A549 (cell line): ENCODE measurements at regions not wholly inside any gene's neighbourhood (a gene's known extent, or its start where the extent isn't known, plus 50 kb on each side); places are given as distances from the start of the nearest gene placed in this dataset.
A peak's percentile ranks its signal among the peaks of the same experiment; 100 is the strongest.

Experiments
- ATAC-seq, 2 experiments: fragments of 200-7000 bp in 1 of 2; fragments of >200 bp in 1 of 2; cut with Nextera tagmentation in 1 of 2; cut with Tn5 transposase in 1 of 2; 3 replicates each; pipeline versions ENCODE4 v1.8.0 to v1.9.1; 2018 to 2020; ENCODE audit warnings: mild to moderate bottlenecking in 1 of 2, moderate library complexity in 1 of 2
- CTCF ChIA-PET: fragments of 300-600 bp; sonication (Branson Sonifier 250); formaldehyde crosslinking; extraction: SDS; loops from one replicate; lab custom pipeline; 2021; ENCODE audit warnings: antibody characterized with exemption, inconsistent platforms; lab: Yijun Ruan, JAX
- POLR2A ChIA-PET: fragments of 350-600 bp; formaldehyde crosslinking; extraction: SDS; loops from one replicate; lab custom pipeline; 2021; ENCODE audit warnings: antibody characterized with exemption, inconsistent platforms; lab: Yijun Ruan, JAX
- DNase-seq, 2 experiments: peaks; one replicate each; pipeline versions ENCODE4 v3.0.0 to v3.0.0-alpha.2; 2011 to 2016; ENCODE audit warnings: low read depth in 1 of 2, low spot score in 1 of 2
- FAIRE-seq: peaks from 2 replicates; lab custom pipeline; 2011; peaks lifted over from hg19 to GRCh38; lab: Jason Lieb, UNC
- H3K27ac ChIP-seq, 2 experiments: fragments of >200 bp; sonication (Bioruptor Twin); formaldehyde crosslinking; 3 replicates each; pipeline ENCODE4 v1.5.1; 2016 to 2017
- H3K4me1 ChIP-seq: fragments of >200 bp; sonication (Bioruptor Twin); formaldehyde crosslinking; 3 replicates; pipeline ENCODE4 v1.6.1; 2016
- H3K4me2 ChIP-seq: fragments of >200 bp; sonication (Bioruptor Twin); formaldehyde crosslinking; 3 replicates; pipeline ENCODE4 v1.6.1; 2016
- H3K4me3 ChIP-seq: fragments of >200 bp; sonication (Bioruptor Twin); formaldehyde crosslinking; 3 replicates; pipeline ENCODE4 v1.5.1; 2016
- H3K9me3 ChIP-seq: fragments of >200 bp; sonication (Bioruptor Twin); formaldehyde crosslinking; 3 replicates; pipeline ENCODE4 v1.6.1; 2016
- EP300 ChIP-seq, 2 experiments: fragments of >200 bp; sonication (Bioruptor Twin); formaldehyde crosslinking; IDR thresholded peaks; 2 replicates in 1 of 2; 3 replicates in 1 of 2; pipeline ENCODE4 v1.6.1; 2016 to 2017
- ESRRA ChIP-seq: fragments of 150-350 bp; IDR thresholded peaks from 2 replicates; pipeline ENCODE4 v1.6.1; 2014; ENCODE audit warnings: mild to moderate bottlenecking, low read length, borderline replicate concordance
- HDAC2 ChIP-seq: fragments of 200-600 bp; sonication (generic); IDR thresholded peaks from 2 replicates; pipeline ENCODE4 v1.6.1; 2016
- JUNB ChIP-seq: fragments of >200 bp; sonication (Bioruptor Twin); formaldehyde crosslinking; IDR thresholded peaks from 2 replicates; pipeline ENCODE4 v1.6.1; 2016
- KDM1A ChIP-seq: fragments of 200-600 bp; sonication (generic); IDR thresholded peaks from 2 replicates; pipeline ENCODE4 v1.6.1; 2016; ENCODE audit warnings: low read depth, mild to moderate bottlenecking
- MAFK ChIP-seq: fragments of 450-650 bp; IDR thresholded peaks from 2 replicates; pipeline ENCODE4 v1.6.1; 2014; ENCODE audit not compliant: partially characterized antibody
- NPAS2 ChIP-seq: fragments of 250-450 bp; sonication (Bioruptor Pico); IDR thresholded peaks from 2 replicates; pipeline ENCODE4 v1.8.0; 2022; ENCODE audit warnings: mild to moderate bottlenecking, moderate library complexity, borderline replicate concordance
- PBX3 ChIP-seq: IDR thresholded peaks from 2 replicates; pipeline ENCODE4 v1.6.1; 2012
- TP53 ChIP-seq: fragments of 250-450 bp; sonication (Bioruptor Pico); IDR thresholded peaks from 2 replicates; pipeline ENCODE4 v1.5.0; 2021; ENCODE audit warnings: mild to moderate bottlenecking, moderate library complexity
- WGBS: methylation state at CpG from one replicate; pipeline ENCODE4 v1.1.6; 2017; ENCODE audit errors: missing lambda C conversion rate; 5-methylcytosine and 5-hydroxymethylcytosine counted together
- TF ChIP-seq, protein P1 (sequence below): fragments of 200-600 bp; sonication (generic); IDR thresholded peaks from 2 replicates; pipeline ENCODE4 v1.6.1; 2016; ENCODE audit warnings: antibody characterized with exemption, mild to moderate bottlenecking, moderate library complexity
- TF ChIP-seq, protein P2 (sequence below): IDR thresholded peaks from 2 replicates; pipeline ENCODE4 v1.6.1; 2012; ENCODE audit warnings: low read depth, borderline replicate concordance
- TF ChIP-seq, protein P3 (sequence below): IDR thresholded peaks from 2 replicates; pipeline ENCODE4 v1.6.1; 2012
- TF ChIP-seq, protein P4 (sequence below): fragments of >200 bp; sonication (Bioruptor Twin); formaldehyde crosslinking; IDR thresholded peaks from 3 replicates; pipeline ENCODE4 v1.5.1; 2016

GRCh38 chr7:10889266-10889898, 84.3 kb upstream of the PHF14 start (continued):
- TF ChIP-seq, protein P1, sequence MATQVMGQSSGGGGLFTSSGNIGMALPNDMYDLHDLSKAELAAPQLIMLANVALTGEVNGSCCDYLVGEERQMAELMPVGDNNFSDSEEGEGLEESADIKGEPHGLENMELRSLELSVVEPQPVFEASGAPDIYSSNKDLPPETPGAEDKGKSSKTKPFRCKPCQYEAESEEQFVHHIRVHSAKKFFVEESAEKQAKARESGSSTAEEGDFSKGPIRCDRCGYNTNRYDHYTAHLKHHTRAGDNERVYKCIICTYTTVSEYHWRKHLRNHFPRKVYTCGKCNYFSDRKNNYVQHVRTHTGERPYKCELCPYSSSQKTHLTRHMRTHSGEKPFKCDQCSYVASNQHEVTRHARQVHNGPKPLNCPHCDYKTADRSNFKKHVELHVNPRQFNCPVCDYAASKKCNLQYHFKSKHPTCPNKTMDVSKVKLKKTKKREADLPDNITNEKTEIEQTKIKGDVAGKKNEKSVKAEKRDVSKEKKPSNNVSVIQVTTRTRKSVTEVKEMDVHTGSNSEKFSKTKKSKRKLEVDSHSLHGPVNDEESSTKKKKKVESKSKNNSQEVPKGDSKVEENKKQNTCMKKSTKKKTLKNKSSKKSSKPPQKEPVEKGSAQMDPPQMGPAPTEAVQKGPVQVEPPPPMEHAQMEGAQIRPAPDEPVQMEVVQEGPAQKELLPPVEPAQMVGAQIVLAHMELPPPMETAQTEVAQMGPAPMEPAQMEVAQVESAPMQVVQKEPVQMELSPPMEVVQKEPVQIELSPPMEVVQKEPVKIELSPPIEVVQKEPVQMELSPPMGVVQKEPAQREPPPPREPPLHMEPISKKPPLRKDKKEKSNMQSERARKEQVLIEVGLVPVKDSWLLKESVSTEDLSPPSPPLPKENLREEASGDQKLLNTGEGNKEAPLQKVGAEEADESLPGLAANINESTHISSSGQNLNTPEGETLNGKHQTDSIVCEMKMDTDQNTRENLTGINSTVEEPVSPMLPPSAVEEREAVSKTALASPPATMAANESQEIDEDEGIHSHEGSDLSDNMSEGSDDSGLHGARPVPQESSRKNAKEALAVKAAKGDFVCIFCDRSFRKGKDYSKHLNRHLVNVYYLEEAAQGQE: no peak
- TF ChIP-seq, protein P2, sequence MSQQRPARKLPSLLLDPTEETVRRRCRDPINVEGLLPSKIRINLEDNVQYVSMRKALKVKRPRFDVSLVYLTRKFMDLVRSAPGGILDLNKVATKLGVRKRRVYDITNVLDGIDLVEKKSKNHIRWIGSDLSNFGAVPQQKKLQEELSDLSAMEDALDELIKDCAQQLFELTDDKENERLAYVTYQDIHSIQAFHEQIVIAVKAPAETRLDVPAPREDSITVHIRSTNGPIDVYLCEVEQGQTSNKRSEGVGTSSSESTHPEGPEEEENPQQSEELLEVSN: no peak
- TF ChIP-seq, all 56 proteins: peak for 3

GRCh38 chr7:10908600-10908999, 65.1 kb upstream of the PHF14 start:
- CTCF ChIA-PET: no interaction called here
- POLR2A ChIA-PET: no interaction called here
- Histone ChIP-seq H3K9me3 (peaks cover 11% of the 10 kb centered on the region), H3K4me1 (no peaks in the 10 kb centered on the region), H3K27ac (no peak overlapping the region), H3K4me2 (no peak overlapping the region), H3K4me3 (no peak overlapping the region)
- 36% methylated on average over 9 of the region's 9 CpGs for WGBS
- FAIRE-seq: no peak
- no peak for TF ChIP-seq ESRRA
- TF ChIP-seq, protein P3, sequence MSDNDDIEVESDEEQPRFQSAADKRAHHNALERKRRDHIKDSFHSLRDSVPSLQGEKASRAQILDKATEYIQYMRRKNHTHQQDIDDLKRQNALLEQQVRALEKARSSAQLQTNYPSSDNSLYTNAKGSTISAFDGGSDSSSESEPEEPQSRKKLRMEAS: peak; percentile 70
- ATAC-seq: no peak
- peak in 1 of 2 experiments; percentile 10 for DNase-seq

- ChIA-PET CTCF (no interaction called here), POLR2A (no interaction called here)
These were observed 63.2 kb upstream of the PHF14 start for GRCh38 chr7:10910447-10910846.

More at GRCh38 chr7:10910447-10910846, 63.2 kb upstream of the PHF14 start:
- no peak overlapping the region for H3K4me2 ChIP-seq
- FAIRE-seq: no peak
- H3K4me1 ChIP-seq: no peaks in the 10 kb centered on the region
- peaks cover 11% of the 10 kb centered on the region for H3K9me3 ChIP-seq
- DNase-seq: no peak
- 0% methylated on average over 2 of the region's 2 CpGs for WGBS
- TF ChIP-seq JUNB (no peak), MAFK (no peak), TP53 (CRISPR knock-in tag) (no peak), EP300 (IDR thresholded peaks at IDR 0.05) (no peak), PBX3 (no peak), NPAS2 (no peak), HDAC2 (no peak), KDM1A (no peak)
- TF ChIP-seq, protein P4, sequence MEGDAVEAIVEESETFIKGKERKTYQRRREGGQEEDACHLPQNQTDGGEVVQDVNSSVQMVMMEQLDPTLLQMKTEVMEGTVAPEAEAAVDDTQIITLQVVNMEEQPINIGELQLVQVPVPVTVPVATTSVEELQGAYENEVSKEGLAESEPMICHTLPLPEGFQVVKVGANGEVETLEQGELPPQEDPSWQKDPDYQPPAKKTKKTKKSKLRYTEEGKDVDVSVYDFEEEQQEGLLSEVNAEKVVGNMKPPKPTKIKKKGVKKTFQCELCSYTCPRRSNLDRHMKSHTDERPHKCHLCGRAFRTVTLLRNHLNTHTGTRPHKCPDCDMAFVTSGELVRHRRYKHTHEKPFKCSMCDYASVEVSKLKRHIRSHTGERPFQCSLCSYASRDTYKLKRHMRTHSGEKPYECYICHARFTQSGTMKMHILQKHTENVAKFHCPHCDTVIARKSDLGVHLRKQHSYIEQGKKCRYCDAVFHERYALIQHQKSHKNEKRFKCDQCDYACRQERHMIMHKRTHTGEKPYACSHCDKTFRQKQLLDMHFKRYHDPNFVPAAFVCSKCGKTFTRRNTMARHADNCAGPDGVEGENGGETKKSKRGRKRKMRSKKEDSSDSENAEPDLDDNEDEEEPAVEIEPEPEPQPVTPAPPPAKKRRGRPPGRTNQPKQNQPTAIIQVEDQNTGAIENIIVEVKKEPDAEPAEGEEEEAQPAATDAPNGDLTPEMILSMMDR: no peak
- TF ChIP-seq, protein P2: no peak
- no peak overlapping the region for H3K4me3 ChIP-seq
- H3K27ac ChIP-seq: no peak overlapping the region
- ATAC-seq: no peak
